ENCODE measurements at regions not wholly inside any gene's neighbourhood (a gene's known extent, or its start where the extent isn't known, plus 50 kb on each side); places are given as distances from the start of the nearest gene placed in this dataset.

GRCh38 chr10:28733245-28733644 is 55.9 kb downstream of the BAMBI start:
- Histone ChIP-seq H3K27me3 (ENCODE audit: low read depth) (no peaks in the 10 kb centered on the region), H3K4me3 (no peak overlapping the region), H3K27ac (no peak overlapping the region), H3K4me1 (no peaks in the 10 kb centered on the region), H3K36me3 (no peaks in the 10 kb centered on the region), H3K9me3 (peaks cover 10% of the 10 kb centered on the region)
- ATAC-seq (no peak), DNase-seq (no peak)
- intact Hi-C loops (cut with DNase I) = no loop called here
- no peak for TF ChIP-seq CTCF (IDR thresholded peaks at IDR 0.05)

- DNase-seq = no peak
- Histone ChIP-seq H3K9me3 (peaks cover 10% of the 10 kb centered on the region), H3K27ac (no peak overlapping the region), H3K27me3 (ENCODE audit: low read depth) (no peaks in the 10 kb centered on the region), H3K4me3 (no peak overlapping the region), H3K4me1 (no peaks in the 10 kb centered on the region), H3K36me3 (no peaks in the 10 kb centered on the region)
- ATAC-seq = no peak
- TF ChIP-seq CTCF (IDR thresholded peaks at IDR 0.05) = no peak
- intact Hi-C loops (cut with DNase I) = no loop called here
Measured at GRCh38 chr10:28733647-28734046, 56.3 kb downstream of the BAMBI start.

- no peak overlapping the region for H3K4me3 ChIP-seq
- no peaks in the 10 kb centered on the region for H3K27me3 ChIP-seq (ENCODE audit: low read depth)
- no peak overlapping the region for H3K27ac ChIP-seq
- no peak for DNase-seq
- TF ChIP-seq CTCF (IDR thresholded peaks at IDR 0.05) = no peak
- no peaks in the 10 kb centered on the region for H3K4me1 ChIP-seq
- peaks cover 10% of the 10 kb centered on the region for H3K9me3 ChIP-seq
- H3K36me3 ChIP-seq = no peaks in the 10 kb centered on the region
- peak; percentile 23 to 57 for ATAC-seq
- intact Hi-C loops (cut with DNase I) = no loop called here
Measured at GRCh38 chr10:28734938-28735759, 57.8 kb downstream of the BAMBI start.

GRCh38 chr10:28737096-28737495 is 59.8 kb downstream of the BAMBI start:
- ATAC-seq (no peak), DNase-seq (no peak)
- peaks cover 10% of the 10 kb centered on the region for H3K9me3 ChIP-seq
- TF ChIP-seq CTCF (IDR thresholded peaks at IDR 0.05) = no peak
- H3K4me1 ChIP-seq = no peaks in the 10 kb centered on the region
- intact Hi-C loops (cut with DNase I) = no loop called here
- H3K4me3 ChIP-seq = no peak overlapping the region
- H3K27me3 ChIP-seq (ENCODE audit: low read depth) = no peaks in the 10 kb centered on the region
- no peaks in the 10 kb centered on the region for H3K36me3 ChIP-seq
- H3K27ac ChIP-seq = no peak overlapping the region

GRCh38 chr10:28738200-28738599 is 60.9 kb downstream of the BAMBI start:
- ATAC-seq (no peak), DNase-seq (no peak)
- Histone ChIP-seq H3K36me3 (no peaks in the 10 kb centered on the region), H3K4me1 (no peaks in the 10 kb centered on the region), H3K4me3 (no peak overlapping the region), H3K9me3 (peaks cover 10% of the 10 kb centered on the region), H3K27ac (no peak overlapping the region), H3K27me3 (ENCODE audit: low read depth) (no peaks in the 10 kb centered on the region)
- peak; percentile 14 for TF ChIP-seq CTCF (IDR thresholded peaks at IDR 0.05)
- intact Hi-C loops (cut with DNase I) = no loop called here
